Omental fat pad (tissue), 3 donors: ENCODE measurements at regions not wholly inside any gene's neighbourhood (a gene's known extent, or its start where the extent isn't known, plus 50 kb on each side); places are given as distances from the start of the nearest gene placed in this dataset.

Experiments
- ATAC-seq: fragments of 150-250 bp; one replicate; pipeline ENCODE4 v1.9.1; 2016; ENCODE audit warnings: mild to moderate bottlenecking, moderate library complexity; ENCODE audit not compliant: low FRiP score
- DNase-seq: peaks from one replicate; pipeline ENCODE4 v3.0.0-alpha.2; 2019; ENCODE audit warnings: low spot score
- TF ChIP-seq, protein P1 (sequence below), 3 donors: fragments of 450-650 bp; IDR thresholded peaks; one replicate each; pipeline ENCODE4 v1.5.1; 2016 to 2017; ENCODE audit warnings: antibody characterized with exemption in 3 of 3, mild to moderate bottlenecking in 3 of 3, moderate library complexity in 2 of 3

- DNase-seq = no peak
- TF ChIP-seq, protein P1, sequence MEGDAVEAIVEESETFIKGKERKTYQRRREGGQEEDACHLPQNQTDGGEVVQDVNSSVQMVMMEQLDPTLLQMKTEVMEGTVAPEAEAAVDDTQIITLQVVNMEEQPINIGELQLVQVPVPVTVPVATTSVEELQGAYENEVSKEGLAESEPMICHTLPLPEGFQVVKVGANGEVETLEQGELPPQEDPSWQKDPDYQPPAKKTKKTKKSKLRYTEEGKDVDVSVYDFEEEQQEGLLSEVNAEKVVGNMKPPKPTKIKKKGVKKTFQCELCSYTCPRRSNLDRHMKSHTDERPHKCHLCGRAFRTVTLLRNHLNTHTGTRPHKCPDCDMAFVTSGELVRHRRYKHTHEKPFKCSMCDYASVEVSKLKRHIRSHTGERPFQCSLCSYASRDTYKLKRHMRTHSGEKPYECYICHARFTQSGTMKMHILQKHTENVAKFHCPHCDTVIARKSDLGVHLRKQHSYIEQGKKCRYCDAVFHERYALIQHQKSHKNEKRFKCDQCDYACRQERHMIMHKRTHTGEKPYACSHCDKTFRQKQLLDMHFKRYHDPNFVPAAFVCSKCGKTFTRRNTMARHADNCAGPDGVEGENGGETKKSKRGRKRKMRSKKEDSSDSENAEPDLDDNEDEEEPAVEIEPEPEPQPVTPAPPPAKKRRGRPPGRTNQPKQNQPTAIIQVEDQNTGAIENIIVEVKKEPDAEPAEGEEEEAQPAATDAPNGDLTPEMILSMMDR (IDR thresholded peaks at IDR 0.05) = no peak
- ATAC-seq = no peak
Measured at GRCh38 chr6:21536280-21536766, 57.2 kb upstream of the SOX4 start.

DNA sequence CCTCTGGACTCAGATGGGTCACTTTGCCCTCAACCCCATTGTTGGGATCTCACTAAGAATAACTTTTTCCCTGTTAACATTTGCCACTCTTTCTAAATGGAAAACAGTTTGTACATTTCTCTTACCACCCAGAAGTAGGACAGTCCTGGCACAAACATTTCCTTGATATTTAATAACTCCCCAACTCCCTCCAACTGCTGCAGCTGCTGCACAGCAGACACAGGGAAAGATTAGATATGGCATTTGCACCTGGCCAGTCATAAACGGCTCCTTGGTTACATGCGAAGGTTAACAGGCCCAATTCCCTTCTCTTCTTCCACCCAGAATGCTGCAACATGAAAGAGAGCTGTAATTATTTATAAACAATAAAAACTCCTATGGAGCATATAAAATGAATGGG is 55.9 kb upstream of the SOX4 start:
- ATAC-seq (no peak), DNase-seq (no peak)

DNA sequence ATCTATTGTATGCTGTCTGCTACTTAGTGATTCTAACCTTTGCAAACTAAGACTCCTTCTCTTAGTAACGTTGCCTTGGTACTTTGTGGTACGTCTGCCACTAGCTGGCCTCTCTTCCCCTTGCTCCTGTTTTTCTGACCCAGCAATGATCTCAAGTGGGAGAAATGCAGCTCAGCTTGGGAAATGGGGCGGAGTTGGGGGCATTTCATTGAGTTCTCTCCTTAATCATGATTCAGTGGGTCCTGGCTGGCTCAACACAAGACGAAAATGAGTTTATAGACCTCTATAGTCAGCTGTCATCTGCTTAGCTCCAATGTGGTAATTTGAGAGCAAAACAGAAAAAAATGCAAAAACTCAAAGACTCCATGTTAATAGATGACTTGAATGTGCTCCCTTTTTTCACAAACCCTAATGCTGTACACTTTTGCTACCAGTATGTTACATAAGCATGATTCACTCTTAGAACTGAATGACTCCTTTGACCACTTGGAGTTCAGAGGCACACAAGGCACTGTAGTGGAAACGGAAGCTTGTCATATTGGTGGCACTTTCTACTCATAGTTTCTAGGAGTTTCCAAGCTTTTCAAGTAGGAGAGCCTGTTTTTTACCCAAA is 55.3 kb upstream of the SOX4 start:
- ATAC-seq = no peak
- TF ChIP-seq, protein P1 (IDR thresholded peaks at IDR 0.05) = no peak
- DNase-seq = no peak

More for the DNA sequence above, 55.9 kb upstream of the SOX4 start:
- TF ChIP-seq, protein P1 (IDR thresholded peaks at IDR 0.05) = no peak

DNA sequence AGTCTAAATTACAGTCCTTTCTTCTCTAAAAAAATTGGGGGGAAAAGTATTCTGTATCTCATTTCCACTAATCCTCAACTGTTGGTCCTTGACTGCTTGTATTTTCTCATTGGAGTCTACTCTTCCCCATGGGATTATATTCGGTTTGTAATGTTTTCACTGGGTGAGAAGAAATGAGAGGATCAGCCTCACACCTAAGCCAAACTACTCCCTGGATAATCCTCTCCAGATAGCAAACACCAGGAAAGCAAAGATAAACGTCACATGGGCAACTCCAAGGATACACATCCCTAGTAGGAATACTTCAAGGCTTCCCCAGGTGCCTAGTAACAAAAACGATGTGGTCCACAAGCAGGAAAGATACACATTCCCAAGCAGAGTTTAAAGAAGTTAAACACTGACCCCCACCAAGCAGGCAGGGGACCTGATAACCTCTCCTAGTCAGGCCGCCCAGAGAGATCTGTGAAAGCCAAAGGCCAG is 53.9 kb upstream of the SOX4 start:
- DNase-seq (no peak), ATAC-seq (no peak)
- TF ChIP-seq, protein P1 (IDR thresholded peaks at IDR 0.05) = no peak
